SJCRH30 (cell line): ENCODE measurements at regions not wholly inside any gene's neighbourhood (a gene's known extent, or its start where the extent isn't known, plus 50 kb on each side); places are given as distances from the start of the nearest gene placed in this dataset.

Experiments
- DNase-seq, 2 experiments: peaks; one replicate each; pipeline ENCODE4 v3.0.0-alpha.2; 2015 to 2020
- H3K27ac ChIP-seq: fragments of 250-450 bp; sonication (Bioruptor Pico); 2 replicates; pipeline ENCODE4 v1.5.1; 2020; ENCODE audit warnings: mild to moderate bottlenecking, moderate library complexity
- H3K27me3 ChIP-seq: fragments of 250-450 bp; sonication (Bioruptor Pico); 2 replicates; pipeline ENCODE4 v1.5.1; 2020; ENCODE audit warnings: mild to moderate bottlenecking, moderate library complexity
- H3K36me3 ChIP-seq: fragments of 250-450 bp; sonication (Bioruptor Pico); 2 replicates; pipeline ENCODE4 v1.5.1; 2020; ENCODE audit warnings: mild to moderate bottlenecking, moderate library complexity
- H3K4me1 ChIP-seq: fragments of 250-450 bp; sonication (Bioruptor Pico); 2 replicates; pipeline ENCODE4 v1.5.1; 2020; ENCODE audit warnings: mild to moderate bottlenecking, moderate library complexity
- H3K4me3 ChIP-seq: fragments of 250-450 bp; sonication (Bioruptor Pico); 2 replicates; pipeline ENCODE4 v1.5.1; 2020; ENCODE audit warnings: mild to moderate bottlenecking, moderate library complexity
- H3K9me3 ChIP-seq: fragments of 250-450 bp; sonication (Bioruptor Pico); replicated peaks from 2 replicates; pipeline ENCODE4 v1.5.1; 2020; ENCODE audit warnings: mild to moderate bottlenecking, moderate library complexity

- Histone ChIP-seq H3K4me3 (no peak overlapping the region), H3K27ac (no peak overlapping the region), H3K36me3 (no peaks in the 10 kb centered on the region), H3K27me3 (0 out of 2 replicates have a peak, but pooled peaks cover 3% of the 10 kb centered on the region), H3K9me3 (no peaks in the 10 kb centered on the region), H3K4me1 (no peaks in the 10 kb centered on the region)
- DNase-seq: no peak
Observed at GRCh38 chr9:73655363-73655762, 503.7 kb downstream of the ANXA1 start.

GRCh38 chr9:73655831-73656230 lies 504.2 kb downstream of the ANXA1 start:
- Histone ChIP-seq H3K36me3 (no peaks in the 10 kb centered on the region), H3K4me1 (no peaks in the 10 kb centered on the region), H3K9me3 (no peaks in the 10 kb centered on the region), H3K27ac (no peak overlapping the region), H3K4me3 (no peak overlapping the region), H3K27me3 (0 out of 2 replicates have a peak, but pooled peaks cover 3% of the 10 kb centered on the region)
- no peak for DNase-seq

DNA sequence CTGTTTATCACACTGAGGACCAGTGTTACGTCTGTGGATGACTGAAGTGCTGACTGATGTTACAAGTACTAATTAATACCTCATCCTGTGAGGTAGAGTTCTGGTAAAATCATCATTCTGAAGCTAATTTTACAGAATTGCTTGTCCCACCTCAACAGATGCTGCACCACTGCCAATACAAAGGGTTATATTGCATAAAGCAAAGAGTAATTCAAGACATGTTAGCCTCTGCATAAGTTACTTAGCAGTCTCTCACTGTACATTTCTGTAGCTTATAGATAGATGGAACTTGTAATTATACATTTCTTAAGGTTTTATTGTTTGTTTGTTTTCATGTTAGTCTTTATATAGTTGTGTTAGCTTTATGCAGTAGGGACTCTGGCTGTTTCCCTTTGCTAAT lies 513.6 kb downstream of the ANXA1 start:
- no peaks in the 10 kb centered on the region for H3K36me3 ChIP-seq
- H3K27ac ChIP-seq: no peak overlapping the region
- DNase-seq: no peak
- H3K4me3 ChIP-seq: no peak overlapping the region
- 0 out of 2 replicates have a peak, but pooled peaks cover 4% of the 10 kb centered on the region for H3K27me3 ChIP-seq
- H3K4me1 ChIP-seq: no peaks in the 10 kb centered on the region
- no peaks in the 10 kb centered on the region for H3K9me3 ChIP-seq

GRCh38 chr9:73667749-73668148 lies 516.1 kb downstream of the ANXA1 start:
- Histone ChIP-seq H3K9me3 (no peaks in the 10 kb centered on the region), H3K4me3 (no peak overlapping the region), H3K4me1 (no peaks in the 10 kb centered on the region), H3K27ac (no peak overlapping the region), H3K36me3 (no peaks in the 10 kb centered on the region), H3K27me3 (0 out of 2 replicates have a peak, but pooled peaks cover 4% of the 10 kb centered on the region)
- no peak for DNase-seq

DNA sequence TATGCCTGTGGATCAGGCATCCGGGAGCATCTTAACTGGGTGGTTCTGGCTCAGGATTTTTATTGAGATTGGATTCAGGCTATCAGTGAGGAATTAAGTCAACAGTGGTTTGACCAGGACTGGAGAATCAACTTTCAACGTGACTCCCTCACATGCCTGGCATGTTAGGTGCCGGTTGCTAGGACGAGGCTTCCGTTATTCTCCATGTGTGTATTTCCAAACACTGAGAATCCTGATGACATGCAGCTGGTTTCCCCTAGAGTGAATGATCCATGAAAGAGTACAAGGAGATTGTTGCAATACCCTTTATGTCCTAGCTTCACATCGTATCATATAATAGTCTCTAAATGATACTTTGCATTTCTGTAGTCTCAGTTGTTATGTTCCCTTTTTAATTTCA lies 529.2 kb downstream of the ANXA1 start:
- H3K27ac ChIP-seq: no peak overlapping the region
- no peak for DNase-seq
- no peak overlapping the region for H3K4me3 ChIP-seq
- H3K9me3 ChIP-seq: no peaks in the 10 kb centered on the region
- peaks cover 3% of the 10 kb centered on the region; the same call in 1 of the 2 replicates for H3K4me1 ChIP-seq
- H3K36me3 ChIP-seq: no peaks in the 10 kb centered on the region
- H3K27me3 ChIP-seq: no peaks in the 10 kb centered on the region

GRCh38 chr9:73682789-73683188 lies 531.1 kb downstream of the ANXA1 start:
- DNase-seq: no peak
- Histone ChIP-seq H3K4me1 (peaks cover 3% of the 10 kb centered on the region; the same call in 1 of the 2 replicates), H3K27me3 (no peaks in the 10 kb centered on the region), H3K27ac (no peak overlapping the region), H3K4me3 (no peak overlapping the region), H3K9me3 (no peaks in the 10 kb centered on the region), H3K36me3 (no peaks in the 10 kb centered on the region)

GRCh38 chr9:73683862-73684591 lies 532.4 kb downstream of the ANXA1 start:
- H3K9me3 ChIP-seq: no peaks in the 10 kb centered on the region
- peak; percentile 15 to 66 for DNase-seq
- H3K36me3 ChIP-seq: no peaks in the 10 kb centered on the region
- H3K4me1 ChIP-seq: peaks cover 3% of the 10 kb centered on the region; the same call in 1 of the 2 replicates
- no peak overlapping the region for H3K27ac ChIP-seq
- H3K27me3 ChIP-seq: no peaks in the 10 kb centered on the region
- H3K4me3 ChIP-seq: no peak overlapping the region

DNA sequence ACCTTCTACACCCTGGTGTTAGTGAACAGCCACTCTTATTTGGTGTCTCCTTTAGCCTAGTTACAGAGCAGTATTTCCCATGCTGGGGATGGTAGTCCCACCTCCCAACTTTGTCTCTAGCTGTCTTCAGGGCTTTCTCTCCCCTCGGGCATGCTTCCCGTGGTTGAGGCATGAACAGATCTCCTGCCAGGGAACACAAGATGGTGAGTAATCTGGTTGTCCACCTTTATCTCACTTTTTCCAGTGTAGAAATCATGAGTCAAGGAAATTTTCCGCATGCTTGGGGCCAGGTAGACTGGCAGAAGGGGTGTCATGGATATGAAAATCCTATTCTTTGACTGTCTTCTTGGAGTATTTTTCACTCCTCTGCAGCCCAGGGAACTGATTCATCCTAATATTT lies 532.9 kb downstream of the ANXA1 start:
- no peaks in the 10 kb centered on the region for H3K36me3 ChIP-seq

DNA sequence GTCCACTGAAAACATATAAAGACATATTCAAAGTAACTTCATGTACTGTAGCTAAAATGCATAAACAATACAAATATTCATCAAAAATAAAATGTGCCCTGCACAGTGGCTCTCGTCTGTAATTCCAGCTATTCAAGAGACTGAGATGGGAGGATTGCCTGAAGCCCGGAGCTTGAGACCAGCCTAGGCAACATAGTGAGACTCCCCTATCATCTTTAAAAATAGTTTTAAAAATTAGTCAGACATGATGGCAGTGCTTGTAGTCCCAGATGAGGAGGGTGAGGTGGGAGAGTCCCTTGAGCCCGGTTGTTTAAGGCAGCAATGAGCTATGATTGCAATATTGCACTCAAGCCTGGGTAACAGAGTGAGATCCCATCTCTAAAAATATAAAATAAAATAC lies 534.1 kb downstream of the ANXA1 start:
- H3K4me3 ChIP-seq: no peak overlapping the region
- H3K4me1 ChIP-seq: peaks cover 3% of the 10 kb centered on the region; the same call in 1 of the 2 replicates
- H3K27me3 ChIP-seq: no peaks in the 10 kb centered on the region
- no peaks in the 10 kb centered on the region for H3K36me3 ChIP-seq
- no peak for DNase-seq
- no peak overlapping the region for H3K27ac ChIP-seq
- H3K9me3 ChIP-seq: no peaks in the 10 kb centered on the region

More for the DNA sequence above, 532.9 kb downstream of the ANXA1 start:
- Histone ChIP-seq H3K27me3 (no peaks in the 10 kb centered on the region), H3K4me1 (peaks cover 3% of the 10 kb centered on the region; the same call in 1 of the 2 replicates), H3K27ac (no peak overlapping the region), H3K9me3 (no peaks in the 10 kb centered on the region), H3K4me3 (no peak overlapping the region)
- peak in 1 of 2 experiments; percentile 7 for DNase-seq

GRCh38 chr9:73689051-73689870 lies 537.6 kb downstream of the ANXA1 start:
- Histone ChIP-seq H3K9me3 (no peaks in the 10 kb centered on the region), H3K4me1 (peaks cover 1% of the 10 kb centered on the region; the same call in 1 of the 2 replicates), H3K36me3 (no peaks in the 10 kb centered on the region), H3K4me3 (no peak overlapping the region), H3K27me3 (no peaks in the 10 kb centered on the region), H3K27ac (no peak overlapping the region)
- DNase-seq: no peak

- Histone ChIP-seq H3K27ac (no peak overlapping the region), H3K9me3 (no peaks in the 10 kb centered on the region; the same call in 1 of the 2 replicates), H3K4me3 (no peak overlapping the region), H3K4me1 (no peaks in the 10 kb centered on the region), H3K27me3 (no peaks in the 10 kb centered on the region), H3K36me3 (no peaks in the 10 kb centered on the region)
- DNase-seq: no peak
Observed at GRCh38 chr9:73701415-73702057, 549.9 kb downstream of the ANXA1 start.

DNA sequence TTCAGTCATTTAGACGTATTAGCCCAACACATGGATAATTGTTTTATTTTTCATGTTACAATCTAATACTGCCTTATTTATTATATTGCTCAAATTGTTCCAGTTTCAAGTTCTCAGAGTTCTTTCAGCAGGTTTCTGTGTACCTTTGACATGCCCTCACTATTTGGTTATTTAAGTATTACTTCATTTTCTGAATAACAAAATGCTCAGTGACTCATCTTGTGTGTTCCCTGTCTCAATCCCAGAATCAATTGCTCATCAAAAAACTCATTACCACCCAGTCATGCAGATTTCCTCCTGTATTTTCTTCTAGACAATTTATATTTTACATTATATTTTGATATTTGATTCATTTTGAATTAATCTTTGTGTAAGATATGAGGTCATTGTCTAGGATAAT lies 562.6 kb downstream of the ANXA1 start:
- H3K4me3 ChIP-seq: no peak overlapping the region
- no peaks in the 10 kb centered on the region for H3K36me3 ChIP-seq
- no peaks in the 10 kb centered on the region for H3K27me3 ChIP-seq
- H3K4me1 ChIP-seq: no peaks in the 10 kb centered on the region
- no peak for DNase-seq
- H3K9me3 ChIP-seq: no peaks in the 10 kb centered on the region
- no peak overlapping the region for H3K27ac ChIP-seq

- Histone ChIP-seq H3K27ac (no peak overlapping the region), H3K4me1 (no peaks in the 10 kb centered on the region), H3K4me3 (no peak overlapping the region), H3K27me3 (no peaks in the 10 kb centered on the region), H3K36me3 (no peaks in the 10 kb centered on the region), H3K9me3 (no peaks in the 10 kb centered on the region)
- DNase-seq: no peak
Observed at GRCh38 chr9:73715591-73715990, 563.9 kb downstream of the ANXA1 start.

- H3K27me3 ChIP-seq: no peaks in the 10 kb centered on the region
- no peaks in the 10 kb centered on the region for H3K9me3 ChIP-seq
- no peak for DNase-seq
- H3K4me1 ChIP-seq: no peaks in the 10 kb centered on the region
- H3K4me3 ChIP-seq: no peak overlapping the region
- no peaks in the 10 kb centered on the region for H3K36me3 ChIP-seq
- H3K27ac ChIP-seq: no peak overlapping the region
Observed at GRCh38 chr9:73719660-73720059, 568.0 kb downstream of the ANXA1 start.

DNA sequence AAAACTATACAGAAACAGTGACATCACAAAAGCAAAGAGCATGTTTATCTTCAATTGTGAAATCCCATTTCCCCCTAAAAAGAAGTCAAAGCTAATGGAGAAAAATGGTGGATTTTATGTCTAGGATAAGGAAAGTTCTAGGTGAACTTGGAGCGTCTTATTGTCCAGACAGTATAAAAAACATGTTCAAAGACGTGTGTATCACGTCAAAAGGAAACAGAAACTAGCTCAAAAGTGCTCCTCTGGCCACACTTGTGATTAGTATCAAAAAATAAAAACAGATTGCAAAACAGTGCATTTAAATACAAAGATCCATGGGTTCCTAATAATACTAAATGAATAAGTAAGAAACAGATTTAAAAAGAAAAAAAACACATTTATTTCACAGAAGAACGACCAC lies 568.9 kb downstream of the ANXA1 start:
- Histone ChIP-seq H3K27ac (no peak overlapping the region), H3K4me3 (no peak overlapping the region), H3K36me3 (no peaks in the 10 kb centered on the region), H3K9me3 (no peaks in the 10 kb centered on the region), H3K4me1 (no peaks in the 10 kb centered on the region), H3K27me3 (no peaks in the 10 kb centered on the region)
- no peak for DNase-seq
